MM.1S (cell line): ENCODE measurements at regions not wholly inside any gene's neighbourhood (a gene's known extent, or its start where the extent isn't known, plus 50 kb on each side); places are given as distances from the start of the nearest gene placed in this dataset.

Experiments used
- DNase-seq: peaks from one replicate; pipeline ENCODE4 v3.0.0-alpha.2; 2015
- H2AFZ ChIP-seq: fragments of 300-600 bp; sonication (generic); 2 replicates; pipeline ENCODE4 v1.6.0; 2016; ENCODE audit warnings: antibody characterized with exemption, low read length
- H3F3A ChIP-seq: fragments of 300-600 bp; sonication (generic); 2 replicates; pipeline ENCODE4 v1.6.1; 2016; ENCODE audit warnings: mild to moderate bottlenecking, antibody characterized with exemption, low read length, moderate library complexity, mixed read lengths; ENCODE audit not compliant: insufficient read depth
- H3K27ac ChIP-seq: fragments of 300-600 bp; sonication (generic); 2 replicates; pipeline ENCODE4 v1.5.1; 2016; ENCODE audit warnings: mild to moderate bottlenecking, low read length
- H3K27me3 ChIP-seq: fragments of 300-600 bp; sonication (generic); replicated peaks from 2 replicates; pipeline ENCODE4 v1.6.0; 2016; ENCODE audit warnings: low read length; ENCODE audit not compliant: insufficient read depth
- H3K36me3 ChIP-seq: fragments of 300-600 bp; sonication (generic); replicated peaks from 2 replicates; pipeline ENCODE4 v1.6.1; 2016; ENCODE audit warnings: mild to moderate bottlenecking, low read length, mixed read lengths; ENCODE audit not compliant: insufficient read depth
- H3K4me1 ChIP-seq: fragments of 300-600 bp; sonication (generic); 2 replicates; pipeline ENCODE4 v1.6.1; 2016; ENCODE audit warnings: low read length, mixed read lengths
- H3K4me2 ChIP-seq: fragments of 300-600 bp; sonication (generic); 2 replicates; pipeline ENCODE4 v1.6.0; 2016; ENCODE audit warnings: low read depth, low read length
- H3K4me3 ChIP-seq: fragments of 300-600 bp; sonication (generic); 2 replicates; pipeline ENCODE4 v1.5.1; 2016; ENCODE audit warnings: low read length, mixed read lengths
- H3K79me2 ChIP-seq: fragments of 300-600 bp; sonication (generic); 2 replicates; pipeline ENCODE4 v1.6.1; 2016; ENCODE audit warnings: mixed run types, low read length, mixed read lengths
- H3K9ac ChIP-seq: fragments of 300-600 bp; sonication (generic); 2 replicates; pipeline ENCODE4 v1.6.1; 2016; ENCODE audit warnings: low read length, mixed read lengths
- H3K9me2 ChIP-seq: fragments of 300-600 bp; sonication (generic); replicated peaks from 2 replicates; pipeline ENCODE4 v1.6.1; 2016; ENCODE audit warnings: mild to moderate bottlenecking, low read length, mixed read lengths; ENCODE audit not compliant: insufficient read depth
- H3K9me3 ChIP-seq: fragments of 300-600 bp; sonication (generic); replicated peaks from 2 replicates; pipeline ENCODE4 v1.6.1; 2016; ENCODE audit warnings: mild to moderate bottlenecking, low read length, mixed read lengths; ENCODE audit not compliant: insufficient read depth
- H4K20me1 ChIP-seq: fragments of 300-600 bp; sonication (generic); 2 replicates; pipeline ENCODE4 v1.6.1; 2016; ENCODE audit warnings: mild to moderate bottlenecking, low read length, moderate library complexity, mixed read lengths; ENCODE audit not compliant: insufficient read depth
- CTCF ChIP-seq: fragments of 300-600 bp; sonication (generic); IDR thresholded peaks from 2 replicates; pipeline ENCODE4 v1.5.1; 2016; ENCODE audit warnings: antibody characterized with exemption, low read length, mixed read lengths
- EZH2 ChIP-seq: fragments of 300-600 bp; sonication (generic); optimal IDR thresholded peaks from 2 replicates; pipeline ENCODE3; 2017; ENCODE audit warnings: low read depth, mild to moderate bottlenecking, antibody characterized with exemption, low read length, mixed read lengths
- EZH2phosphoT487 ChIP-seq: fragments of 300-600 bp; sonication (generic); IDR thresholded peaks from 2 replicates; pipeline ENCODE4 v1.6.1; 2018; ENCODE audit warnings: antibody characterized with exemption, low read length

DNA sequence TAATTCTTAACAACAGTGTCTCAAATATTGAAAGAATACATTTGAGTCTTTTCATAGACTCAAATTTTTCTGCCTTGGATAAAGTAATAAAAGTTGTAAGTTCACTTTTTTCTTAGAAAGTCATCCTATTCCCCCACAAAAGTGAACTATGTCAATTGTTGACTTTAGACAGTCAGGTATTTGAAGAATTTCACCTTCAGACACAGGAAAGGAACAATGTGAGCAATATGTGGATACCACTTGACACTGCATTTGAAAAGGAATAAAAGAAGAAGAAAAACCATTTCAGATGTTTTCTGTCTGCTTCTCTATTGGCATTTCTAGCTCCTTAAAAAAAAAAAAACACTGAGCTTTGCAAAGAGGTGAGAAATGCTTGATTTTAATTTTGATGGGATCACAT lies 1389.0 kb upstream of the IGFBP7 start:
- no peaks in the 10 kb centered on the region for H3F3A ChIP-seq

DNA sequence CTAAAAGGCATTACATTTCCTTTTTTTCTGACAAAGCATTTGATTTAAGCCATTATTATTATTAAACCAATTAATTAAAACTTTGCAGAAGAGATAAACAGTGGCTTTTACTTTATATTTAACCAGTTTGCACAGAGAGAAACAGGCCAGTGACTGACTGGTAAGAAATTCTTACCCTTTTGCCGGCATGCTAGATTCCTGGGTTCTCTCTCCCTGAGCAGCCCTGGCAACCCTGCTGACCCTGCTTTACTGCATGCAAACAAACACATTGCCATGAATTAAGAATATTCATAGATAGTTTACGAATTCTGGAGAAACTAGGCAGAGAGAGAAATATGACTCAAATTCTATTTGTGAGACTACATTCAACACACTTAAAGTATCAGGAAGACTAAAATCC lies 1381.4 kb upstream of the IGFBP7 start:
- no peak for DNase-seq
- Histone ChIP-seq H3K9me3 (no peaks in the 10 kb centered on the region; the same call in 1 of the 2 replicates), H3K4me2 (no peak overlapping the region), H3K27ac (no peak overlapping the region), H3K79me2 (no peaks in the 10 kb centered on the region), H3K4me1 (no peaks in the 10 kb centered on the region), H3K36me3 (no peaks in the 10 kb centered on the region), H3K27me3 (no peaks in the 10 kb centered on the region), H4K20me1 (no peaks in the 10 kb centered on the region), H3K4me3 (no peak overlapping the region), H3K9me2 (no peaks in the 10 kb centered on the region), H3F3A (no peaks in the 10 kb centered on the region), H2AFZ (no peak overlapping the region), H3K9ac (no peak overlapping the region)
- TF ChIP-seq EZH2 = no peak
- no peak for TF ChIP-seq CTCF
- no peak for TF ChIP-seq EZH2phosphoT487

More for the DNA sequence above, 1389.0 kb upstream of the IGFBP7 start:
- Histone ChIP-seq H3K79me2 (no peaks in the 10 kb centered on the region), H3K9me3 (no peaks in the 10 kb centered on the region), H2AFZ (no peak overlapping the region), H3K9ac (no peak overlapping the region), H3K4me3 (no peak overlapping the region), H3K9me2 (no peaks in the 10 kb centered on the region), H3K4me2 (no peak overlapping the region), H3K36me3 (no peaks in the 10 kb centered on the region), H3K27ac (no peak overlapping the region), H3K4me1 (no peaks in the 10 kb centered on the region), H4K20me1 (no peaks in the 10 kb centered on the region), H3K27me3 (no peaks in the 10 kb centered on the region)
- no peak for DNase-seq
- TF ChIP-seq EZH2 (no peak), EZH2phosphoT487 (no peak), CTCF (no peak)

DNA sequence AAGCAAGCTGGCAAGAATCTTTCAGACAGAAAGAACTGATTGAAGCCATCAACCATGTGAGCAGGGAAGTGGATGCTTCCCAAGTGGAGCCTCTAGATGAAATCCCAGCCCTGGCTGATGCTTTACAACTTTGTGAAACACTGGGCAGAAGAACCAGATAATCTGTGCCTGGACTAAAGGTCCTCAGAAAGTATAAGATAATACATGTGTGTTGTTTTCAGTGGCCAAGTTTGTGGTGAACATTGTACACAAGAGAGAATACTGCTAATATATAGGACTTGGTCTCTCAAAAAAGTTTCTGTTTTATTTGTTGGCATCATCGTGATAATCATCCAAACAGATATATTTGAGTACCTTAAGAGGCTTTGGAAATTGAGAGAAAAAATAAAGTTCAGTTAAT lies 1367.8 kb upstream of the IGFBP7 start:
- TF ChIP-seq EZH2phosphoT487 (no peak), EZH2 (no peak), CTCF (no peak)
- peaks cover 7% of the 10 kb centered on the region; the same call in 1 of the 2 replicates for H3K4me1 ChIP-seq
- H3K27ac ChIP-seq = no peak overlapping the region
- H3K4me3 ChIP-seq = no peak overlapping the region
- H3K79me2 ChIP-seq = no peaks in the 10 kb centered on the region
- H3K4me2 ChIP-seq = no peak overlapping the region
- H4K20me1 ChIP-seq = no peaks in the 10 kb centered on the region
- no peaks in the 10 kb centered on the region for H3K9me2 ChIP-seq
- no peak for DNase-seq
- no peaks in the 10 kb centered on the region for H3K27me3 ChIP-seq
- no peaks in the 10 kb centered on the region for H3F3A ChIP-seq
- no peak overlapping the region for H2AFZ ChIP-seq
- H3K9ac ChIP-seq = no peak overlapping the region
- H3K36me3 ChIP-seq = no peaks in the 10 kb centered on the region
- H3K9me3 ChIP-seq = no peaks in the 10 kb centered on the region
